Body of pancreas (tissue), 4 donors: ENCODE measurements at regions not wholly inside any gene's neighbourhood (a gene's known extent, or its start where the extent isn't known, plus 50 kb on each side); places are given as distances from the start of the nearest gene placed in this dataset.
"Not testable (repeated sequence)": the region's sequence is repeated elsewhere in the genome, so short reads cannot be mapped to it uniquely, and the experiment has no call there.

ENCODE experiments used
- ATAC-seq: fragments of 150-250 bp; one replicate; pipeline ENCODE4 v1.9.1; 2016
- DNase-seq, 4 donors: peaks; one replicate each; pipeline ENCODE4 v3.0.0-alpha.2; 2019
- H3K27ac ChIP-seq, 4 donors: fragments of 200-600 bp; sonication (generic); 1 replicate in 3 of 4; 2 replicates in 1 of 4; pipeline versions ENCODE4 v1.5.1 to v1.6.1; 2016 to 2019; ENCODE audit warnings: mild to moderate bottlenecking in 1 of 4, mixed read lengths in 1 of 4, moderate library complexity in 1 of 4
- H3K27me3 ChIP-seq, 2 donors: fragments of 200-600 bp; sonication (generic); one replicate each; pipeline ENCODE4 v1.6.0; 2016; ENCODE audit warnings: mild to moderate bottlenecking in 1 of 2
- H3K36me3 ChIP-seq, 2 donors: fragments of 200-600 bp; sonication (generic); replicated peaks in 1 of 2; 2 replicates each; pipeline ENCODE4 v1.5.1; 2016; ENCODE audit warnings: low read depth in 2 of 2; ENCODE audit not compliant: insufficient read depth in 1 of 2
- H3K4me1 ChIP-seq: fragments of 200-600 bp; sonication (generic); one replicate; pipeline ENCODE4 v1.6.0; 2016
- H3K4me3 ChIP-seq, 2 donors: fragments of 200-600 bp; sonication (generic); 1 replicate in 1 of 2; 2 replicates in 1 of 2; pipeline ENCODE4 v1.5.1; 2016 to 2019
- H3K9me3 ChIP-seq, 3 donors: fragments of 200-600 bp; sonication (generic); 1 replicate in 2 of 3; 2 replicates in 1 of 3; pipeline ENCODE4 v1.5.1; 2016
- POLR2A ChIP-seq, 3 donors: fragments of 450-650 bp; IDR thresholded peaks; one replicate each; pipeline ENCODE4 v1.6.1; 2016; ENCODE audit warnings: antibody characterized with exemption in 3 of 3, mild to moderate bottlenecking in 2 of 3
- WGBS, 2 donors: methylation state at CpG; one replicate each; pipeline ENCODE4 v1.1.5; 2017; 5-methylcytosine and 5-hydroxymethylcytosine counted together
- intact Hi-C: fragments of 100-400 bp; cut with DNase I; formaldehyde crosslinking; loops from one replicate; pipeline ENCODE4 v1.15.1; 2023
- TF ChIP-seq, protein P1 (sequence below), 7 experiments: fragments of 450-650 bp in 4 of 7; fragments of 200-600 bp in 3 of 7; sonication (generic) in 3 of 7; IDR thresholded peaks; one replicate each; pipeline ENCODE4 v1.5.1; 2016 to 2019; ENCODE audit warnings: antibody characterized with exemption in 7 of 7

DNA sequence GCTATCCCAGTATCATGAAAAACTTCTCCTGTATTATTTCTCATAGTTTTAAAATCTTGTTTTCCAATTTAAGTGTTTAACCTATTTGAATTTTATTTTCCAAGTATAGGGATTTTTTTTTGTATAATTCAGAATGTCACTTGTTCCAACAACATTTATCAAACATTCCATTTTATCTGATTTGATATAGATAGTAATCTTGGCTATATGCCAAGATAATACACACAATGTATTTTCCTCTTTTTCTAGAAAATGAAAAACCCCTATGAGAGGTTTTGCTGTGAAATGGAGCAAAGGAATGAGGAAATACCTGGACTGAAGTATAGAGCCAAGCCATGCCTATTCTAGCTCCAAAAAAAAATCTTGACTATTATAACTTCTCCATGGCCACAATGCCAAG, 628.9 kb downstream of the HTR1B start:
- Histone ChIP-seq H3K4me1 (peaks cover 12% of the 10 kb centered on the region), H3K4me3 (no peak overlapping the region), H3K36me3 (no peaks in the 10 kb centered on the region), H3K27me3 (no peaks in the 10 kb centered on the region), H3K9me3 (no peaks in the 10 kb centered on the region), H3K27ac (no peak overlapping the region)
- ATAC-seq (no peak), DNase-seq (no peak)
- no peak for TF ChIP-seq POLR2A (IDR thresholded peaks at IDR 0.05)
- TF ChIP-seq, protein P1, sequence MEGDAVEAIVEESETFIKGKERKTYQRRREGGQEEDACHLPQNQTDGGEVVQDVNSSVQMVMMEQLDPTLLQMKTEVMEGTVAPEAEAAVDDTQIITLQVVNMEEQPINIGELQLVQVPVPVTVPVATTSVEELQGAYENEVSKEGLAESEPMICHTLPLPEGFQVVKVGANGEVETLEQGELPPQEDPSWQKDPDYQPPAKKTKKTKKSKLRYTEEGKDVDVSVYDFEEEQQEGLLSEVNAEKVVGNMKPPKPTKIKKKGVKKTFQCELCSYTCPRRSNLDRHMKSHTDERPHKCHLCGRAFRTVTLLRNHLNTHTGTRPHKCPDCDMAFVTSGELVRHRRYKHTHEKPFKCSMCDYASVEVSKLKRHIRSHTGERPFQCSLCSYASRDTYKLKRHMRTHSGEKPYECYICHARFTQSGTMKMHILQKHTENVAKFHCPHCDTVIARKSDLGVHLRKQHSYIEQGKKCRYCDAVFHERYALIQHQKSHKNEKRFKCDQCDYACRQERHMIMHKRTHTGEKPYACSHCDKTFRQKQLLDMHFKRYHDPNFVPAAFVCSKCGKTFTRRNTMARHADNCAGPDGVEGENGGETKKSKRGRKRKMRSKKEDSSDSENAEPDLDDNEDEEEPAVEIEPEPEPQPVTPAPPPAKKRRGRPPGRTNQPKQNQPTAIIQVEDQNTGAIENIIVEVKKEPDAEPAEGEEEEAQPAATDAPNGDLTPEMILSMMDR (IDR thresholded peaks at IDR 0.05) = no peak
- intact Hi-C loops = no loop called here

DNA sequence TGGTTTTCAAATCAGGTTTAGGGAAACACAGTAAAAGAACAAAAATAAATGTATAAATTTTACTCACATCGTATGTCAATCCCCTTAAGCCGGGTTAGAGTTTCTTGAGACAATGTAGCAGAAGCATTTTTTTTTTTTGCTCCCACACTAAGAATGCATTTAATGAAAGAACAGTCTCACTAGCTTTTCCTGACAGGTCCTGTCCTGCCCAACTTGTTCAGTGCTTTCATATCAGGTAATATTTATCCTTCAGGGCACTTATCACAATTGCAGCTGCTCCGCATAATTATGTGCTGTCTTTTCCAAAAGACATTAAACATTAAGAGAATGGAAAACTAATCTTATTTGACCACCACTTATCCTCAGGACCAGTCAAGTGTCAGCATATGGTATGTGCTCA, 632.0 kb downstream of the HTR1B start:
- ATAC-seq = no peak
- H3K27ac ChIP-seq = no peak overlapping the region
- 45 to 50% methylated on average over 3 of the region's 3 CpGs for WGBS, 2 donors
- TF ChIP-seq, protein P1 (IDR thresholded peaks at IDR 0.05) = no peak
- TF ChIP-seq POLR2A (IDR thresholded peaks at IDR 0.05) = no peak
- peaks cover 0 to 6% (median 0%) of the 10 kb centered on the region in 3 donors for H3K9me3 ChIP-seq
- H3K4me3 ChIP-seq = no peak overlapping the region
- intact Hi-C loops = no loop called here
- no peak for DNase-seq
- no peaks in the 10 kb centered on the region for H3K4me1 ChIP-seq
- H3K36me3 ChIP-seq = no peaks in the 10 kb centered on the region
- H3K27me3 ChIP-seq = no peaks in the 10 kb centered on the region

DNA sequence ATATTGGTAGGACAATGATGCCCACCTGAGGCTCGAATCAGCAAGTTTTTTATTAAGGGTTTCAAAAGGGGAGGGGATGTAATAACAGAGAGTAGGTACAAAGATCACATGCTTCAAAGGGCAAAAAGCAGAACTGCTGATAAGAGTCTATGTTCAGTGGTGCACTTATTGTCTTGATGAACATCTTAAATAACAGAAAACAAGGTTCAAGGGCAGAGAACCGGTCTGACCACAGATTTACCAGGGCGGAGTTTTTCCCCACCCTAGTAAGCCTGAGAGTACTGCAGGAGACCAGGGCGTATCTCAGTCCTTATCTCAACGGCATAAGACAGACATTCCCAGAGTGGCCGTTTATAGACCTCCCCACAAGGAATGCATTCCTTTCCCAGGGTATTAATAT, 639.7 kb downstream of the HTR1B start:
- H3K36me3 ChIP-seq, H3K4me1 ChIP-seq, H3K4me3 ChIP-seq, intact Hi-C loops, ATAC-seq, H3K27ac ChIP-seq, DNase-seq, H3K27me3 ChIP-seq: not testable (repeated sequence)
- WGBS, 2 donors = 82 to 85% methylated on average over 6 of the region's 6 CpGs
- peaks cover 0 to 19% (median 0%) of the 10 kb centered on the region in 3 donors for H3K9me3 ChIP-seq

DNA sequence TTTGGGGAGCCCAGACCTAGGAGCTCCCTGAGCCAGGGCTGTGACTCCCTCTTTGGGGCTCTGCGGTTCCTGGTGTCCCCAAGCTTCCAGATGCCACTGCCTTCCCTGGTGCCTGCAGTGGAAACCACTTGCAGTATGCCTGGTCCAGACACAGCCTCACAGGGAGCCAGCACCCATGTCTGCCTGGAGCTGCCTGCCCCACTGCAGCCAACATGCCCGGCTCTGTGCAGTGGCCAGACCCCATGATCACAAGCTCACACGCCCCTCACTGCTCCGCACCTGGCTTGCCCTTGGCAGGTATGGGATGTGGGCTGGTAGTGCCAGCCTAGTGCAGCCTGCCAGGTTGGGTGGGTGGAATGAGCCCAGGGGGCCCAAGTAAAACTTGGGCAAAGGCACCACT, 644.8 kb downstream of the HTR1B start:
- no peaks in the 10 kb centered on the region for H3K36me3 ChIP-seq
- intact Hi-C loops = no loop called here
- WGBS, 2 donors = 91 to 100% methylated on average over 2 to 4 of the region's 4 CpGs
- H3K4me1 ChIP-seq = peaks cover 7% of the 10 kb centered on the region
- no peaks in the 10 kb centered on the region for H3K27me3 ChIP-seq
- no peak overlapping the region for H3K27ac ChIP-seq
- no peak for DNase-seq
- no peak overlapping the region for H3K4me3 ChIP-seq
- ATAC-seq = no peak
- TF ChIP-seq, protein P1 (IDR thresholded peaks at IDR 0.05) = no peak
- TF ChIP-seq POLR2A (IDR thresholded peaks at IDR 0.05) = no peak
- peaks cover 0 to 13% (median 0%) of the 10 kb centered on the region in 3 donors for H3K9me3 ChIP-seq

DNA sequence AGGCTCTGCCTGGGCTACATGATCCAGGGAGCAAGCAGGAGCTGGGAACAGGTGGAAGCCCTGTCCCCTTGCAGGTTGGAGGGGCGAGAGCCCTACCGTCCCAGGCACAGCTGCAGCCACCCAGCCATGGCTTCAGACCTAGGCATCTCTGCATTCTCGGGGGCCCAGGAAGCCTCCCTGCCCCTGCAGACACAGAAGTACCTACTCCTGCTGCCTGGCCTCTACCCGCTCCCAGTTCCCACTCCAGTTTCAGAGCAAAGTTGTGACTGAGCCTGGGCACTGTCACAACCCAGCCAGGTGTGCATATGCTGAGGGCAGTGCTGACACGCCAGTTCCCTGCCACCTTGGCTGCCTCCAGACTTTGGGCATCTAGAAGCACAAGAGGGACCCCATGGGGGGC, 645.9 kb downstream of the HTR1B start:
- Histone ChIP-seq H3K36me3 (no peaks in the 10 kb centered on the region), H3K9me3 (peaks cover 0 to 4% (median 0%) of the 10 kb centered on the region in 3 donors), H3K27ac (no peak overlapping the region), H3K4me1 (peaks cover 7% of the 10 kb centered on the region), H3K4me3 (no peak overlapping the region), H3K27me3 (no peaks in the 10 kb centered on the region)
- no peak for TF ChIP-seq POLR2A (IDR thresholded peaks at IDR 0.05)
- TF ChIP-seq, protein P1 (IDR thresholded peaks at IDR 0.05) = no peak
- WGBS, 2 donors = 98% methylated on average over 4 of the region's 5 CpGs; no CpG with 5 or more reads in 1 of the 2 donors
- intact Hi-C loops = no loop called here
- DNase-seq (no peak), ATAC-seq (no peak)
